Heart left ventricle (tissue), 16 donors: ENCODE measurements at regions not wholly inside any gene's neighbourhood (a gene's known extent, or its start where the extent isn't known, plus 50 kb on each side); places are given as distances from the start of the nearest gene placed in this dataset.

Experiments
- ATAC-seq, 4 donors: fragments of 200-7000 bp; cut with Tn5 transposase; one replicate each; pipeline ENCODE4 v1.9.1; 2020 to 2022; ENCODE audit warnings: moderate library complexity in 4 of 4, mild to moderate bottlenecking in 3 of 4, moderate number of reproducible peaks in 1 of 4
- DNase-seq, 5 donors: peaks; one replicate each; pipeline ENCODE4 v3.0.0-alpha.2; 2020
- H3K27ac ChIP-seq, 12 donors: fragments of 200-600 bp; sonication (generic) in 4 of 12; one replicate each; pipeline versions ENCODE4 v1.5.0 to v1.8.0; 2016 to 2022; ENCODE audit warnings: mild to moderate bottlenecking in 2 of 12
- H3K27me3 ChIP-seq, 9 donors: fragments of 200-600 bp; sonication (generic) in 2 of 9; one replicate each; pipeline versions ENCODE4 v1.5.1 to v1.8.0; 2016 to 2022; ENCODE audit warnings: mild to moderate bottlenecking in 3 of 9
- H3K36me3 ChIP-seq, 9 donors: fragments of 200-600 bp; sonication (generic) in 2 of 9; one replicate each; pipeline versions ENCODE4 v1.5.0 to v1.8.0; 2018 to 2022; ENCODE audit warnings: mild to moderate bottlenecking in 2 of 9
- H3K4me1 ChIP-seq, 12 donors: fragments of 200-600 bp; sonication (generic) in 4 of 12; one replicate each; pipeline versions ENCODE4 v1.5.0 to v1.8.0; 2016 to 2022; ENCODE audit warnings: mild to moderate bottlenecking in 3 of 12
- H3K4me3 ChIP-seq, 12 donors: fragments of 200-600 bp; sonication (generic) in 4 of 12; one replicate each; pipeline versions ENCODE4 v1.5.0 to v1.8.0; 2017 to 2022; ENCODE audit warnings: mild to moderate bottlenecking in 9 of 12, moderate library complexity in 4 of 12
- H3K9me3 ChIP-seq, 12 donors: fragments of 200-600 bp; sonication (generic) in 4 of 12; one replicate each; pipeline versions ENCODE4 v1.5.0 to v1.8.0; 2016 to 2022; ENCODE audit warnings: mild to moderate bottlenecking in 1 of 12
- CTCF ChIP-seq, 12 donors: fragments of 200-600 bp; sonication (generic) in 4 of 12; IDR thresholded peaks; one replicate each; pipeline versions ENCODE4 v1.5.0 to v1.8.0; 2018 to 2022; ENCODE audit warnings: antibody characterized with exemption in 12 of 12, mild to moderate bottlenecking in 5 of 12
- POLR2A ChIP-seq, 2 donors: fragments of 450-650 bp; IDR thresholded peaks; one replicate each; pipeline ENCODE4 v1.6.1; 2017; ENCODE audit warnings: antibody characterized with exemption in 2 of 2, mild to moderate bottlenecking in 2 of 2, moderate library complexity in 2 of 2
- WGBS, 4 donors: extraction: QIAGEN DNeasy Blood & Tissue Kit in 2 of 4; methylation state at CpG; one replicate each; pipeline versions ENCODE4 v1.1.5 to v1.1.7; 2013 to 2018; 5-methylcytosine and 5-hydroxymethylcytosine counted together
- intact Hi-C, 10 donors: fragments of 100-400 bp; cut with DNase I; formaldehyde crosslinking; loops; one replicate each; pipeline versions ENCODE4 v1.11.1 to v1.14.2; 2022
- donor health status: ischemic (EF 13 %, LVEDD 7.1; RV severe dilation, severe dysfunction).
- donor health status: healthy with polysubstance abuse.
- donor health status: DM: no; HTN: yes; CAD: no.
- donor health status: DM: no; HTN: no; CAD: no.
- donor health status: ischemic (EF 25% LVEDD 6.9; RV normal size, moderate dysfunction).
- donor health status: ischemic (EF 25% LVEDD 5.7; RV mildly dilated, moderate dysfunction).
- donor health status: healthy.
- donor health status: DM: yes; HTN: yes; CAD: no.
- donor health status: ischemic (EF 35%, LVEDD 5.7; RV mildly dilated, moderate dysfunction).
- donor health status: nonischemic (EF 11% LVEDD 7.7; RV severe dilation, severe dysfunction).
- donor health status: DM: yes; HTN: yes; CAD: no.
- donor health status: PGD.
- donor health status: ischemic (EF 29% LVEDD 5.4; RV normal size, mild dysfunction).
- donor health status: nonischemic (EF 23%, LVEDD 6.1; RV moderate dilation, normal function).

- no peaks in the 10 kb centered on the region for H3K36me3 ChIP-seq
- 90 to 97% (median 94%) methylated on average over 13 to 40 of the region's 40 CpGs for WGBS, 4 donors
- no peak for TF ChIP-seq CTCF (IDR thresholded peaks at IDR 0.05)
- TF ChIP-seq POLR2A (IDR thresholded peaks at IDR 0.05) = no peak
- DNase-seq (peak in 1 of 5 donors; percentile 22), ATAC-seq (no peak)
- no peaks in the 10 kb centered on the region for H3K27me3 ChIP-seq
- intact Hi-C loops = no loop called here
- H3K27ac ChIP-seq = no peak overlapping the region
- H3K9me3 ChIP-seq = peaks cover 0 to 7% (median 0%) of the 10 kb centered on the region in 12 donors
- no peak overlapping the region for H3K4me3 ChIP-seq
- no peaks in the 10 kb centered on the region for H3K4me1 ChIP-seq
Measured at GRCh38 chr13:63305641-63306133, 1890.0 kb upstream of the PCDH20 start.

GRCh38 chr13:63304497-63304896 is 1888.8 kb upstream of the PCDH20 start:
- no peak for ATAC-seq

GRCh38 chr13:63299866-63300394 is 1884.3 kb upstream of the PCDH20 start:
- no peak for ATAC-seq

More at GRCh38 chr13:63304497-63304896, 1888.8 kb upstream of the PCDH20 start:
- Histone ChIP-seq H3K27ac (no peak overlapping the region), H3K36me3 (no peaks in the 10 kb centered on the region), H3K27me3 (no peaks in the 10 kb centered on the region), H3K4me3 (no peak overlapping the region), H3K4me1 (no peaks in the 10 kb centered on the region), H3K9me3 (peaks cover 0 to 7% (median 0%) of the 10 kb centered on the region in 12 donors)
- TF ChIP-seq POLR2A (IDR thresholded peaks at IDR 0.05) = no peak
- TF ChIP-seq CTCF (IDR thresholded peaks at IDR 0.05) = no peak
- 93 to 95% (median 94%) methylated on average over 4 of the region's 4 CpGs for WGBS, 4 donors
- intact Hi-C loops = no loop called here
- no peak for DNase-seq

GRCh38 chr13:63297163-63297562 is 1881.5 kb upstream of the PCDH20 start:
- no peaks in the 10 kb centered on the region for H3K4me1 ChIP-seq
- intact Hi-C loops = no loop called here
- no peak overlapping the region for H3K27ac ChIP-seq
- no peak for DNase-seq
- no peaks in the 10 kb centered on the region for H3K27me3 ChIP-seq
- 80 to 91% (median 82%) methylated on average over 2 of the region's 2 CpGs for WGBS, 4 donors
- no peak for TF ChIP-seq POLR2A (IDR thresholded peaks at IDR 0.05)
- no peak for TF ChIP-seq CTCF (IDR thresholded peaks at IDR 0.05)
- H3K9me3 ChIP-seq = no peaks in the 10 kb centered on the region
- no peak overlapping the region for H3K4me3 ChIP-seq
- H3K36me3 ChIP-seq = no peaks in the 10 kb centered on the region
- no peak for ATAC-seq

More at GRCh38 chr13:63299866-63300394, 1884.3 kb upstream of the PCDH20 start:
- no peak for DNase-seq
- TF ChIP-seq CTCF (IDR thresholded peaks at IDR 0.05) = no peak
- WGBS, 4 donors = 28 to 40% (median 36%) methylated on average over 3 of the region's 3 CpGs
- Histone ChIP-seq H3K27me3 (no peaks in the 10 kb centered on the region), H3K4me3 (no peak overlapping the region), H3K36me3 (no peaks in the 10 kb centered on the region), H3K4me1 (no peaks in the 10 kb centered on the region), H3K9me3 (no peaks in the 10 kb centered on the region), H3K27ac (no peak overlapping the region)
- intact Hi-C loops = no loop called here
